ENCODE measurements at regions not wholly inside any gene's neighbourhood (a gene's known extent, or its start where the extent isn't known, plus 50 kb on each side); places are given as distances from the start of the nearest gene placed in this dataset.

DNA sequence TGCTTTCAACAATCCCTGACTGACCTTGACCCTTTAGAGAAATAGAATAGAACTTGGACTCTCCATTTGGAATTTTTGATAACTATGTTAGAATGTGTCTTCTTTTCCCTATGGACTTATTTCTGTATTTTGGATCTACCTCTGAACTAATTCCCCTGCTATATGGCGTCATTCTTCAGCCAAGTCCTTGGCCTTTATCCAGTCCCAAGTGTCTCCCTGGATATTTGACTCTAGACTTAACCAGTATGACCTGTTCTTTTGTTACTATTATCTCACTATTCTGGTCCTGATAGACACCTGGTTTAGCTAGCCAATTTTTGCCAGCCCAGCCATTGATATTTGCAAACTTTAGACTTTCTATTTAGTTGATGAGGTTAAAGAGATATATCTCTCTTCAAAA, 186.8 kb downstream of the KCNS3 start:
- no peaks in the 10 kb centered on the region for H3K9me3 ChIP-seq (ENCODE audit: insufficient read depth, low read length)
- no peak overlapping the region for H3K4me2 ChIP-seq (ENCODE audit: low read depth, low read length, poor library complexity, severe bottlenecking)

DNA sequence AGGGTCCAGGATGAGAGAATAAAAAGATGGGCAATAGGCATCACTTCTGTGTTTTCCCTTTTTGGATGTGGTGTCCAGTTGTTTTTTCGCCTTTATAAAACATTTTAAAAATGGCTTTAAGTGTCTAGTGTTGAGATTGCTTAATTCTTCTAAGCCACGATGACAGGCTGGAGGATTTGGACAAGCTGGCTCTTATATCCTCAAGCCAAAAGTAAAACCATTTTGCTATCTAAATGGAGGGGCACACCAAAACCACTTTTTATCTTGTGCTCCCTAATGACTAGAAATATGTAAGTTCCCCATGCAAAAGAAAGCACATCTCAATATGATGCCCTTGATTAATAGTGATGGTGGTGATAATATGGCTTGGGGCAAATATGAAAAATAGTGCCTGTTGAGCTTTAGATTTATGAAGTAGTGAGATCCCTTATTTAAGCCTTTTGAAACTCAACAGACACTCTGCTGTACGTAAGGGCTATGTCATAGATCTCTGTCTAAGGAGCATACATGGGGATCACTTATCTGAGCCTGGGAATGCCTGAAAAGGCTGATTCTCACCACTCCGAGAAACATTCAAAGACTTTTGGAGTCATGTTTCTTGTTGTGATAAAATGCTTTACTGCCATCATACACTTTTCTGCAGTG, 185.5 kb downstream of the KCNS3 start:
- Histone ChIP-seq H3K9me3 (ENCODE audit: insufficient read depth, low read length) (no peaks in the 10 kb centered on the region), H3K9me2 (replicated peaks; ENCODE audit: insufficient read depth, low read length) (no peaks in the 10 kb centered on the region)

More for the DNA sequence above, 186.8 kb downstream of the KCNS3 start:
- Histone ChIP-seq H3K9ac (ENCODE audit: low read length) (no peak overlapping the region), H3K36me3 (ENCODE audit: low read length) (no peaks in the 10 kb centered on the region), H3K27me3 (ENCODE audit: low read length) (peaks cover 2% of the 10 kb centered on the region; the same call in 1 of the 2 replicates), H3K79me2 (ENCODE audit: insufficient read depth, low read length) (no peaks in the 10 kb centered on the region), H3K4me3 (ENCODE audit: insufficient read depth, low read length, poor library complexity, severe bottlenecking) (no peak overlapping the region), H3K9me2 (replicated peaks; ENCODE audit: insufficient read depth, low read length) (no peaks in the 10 kb centered on the region), H4K20me1 (ENCODE audit: low read depth, low read length) (no peaks in the 10 kb centered on the region), H3K27ac (ENCODE audit: low read depth, low read length) (no peak overlapping the region), H3F3A (ENCODE audit: insufficient read depth) (no peaks in the 10 kb centered on the region), H2AFZ (ENCODE audit: low read depth, low read length, severe bottlenecking) (no peak overlapping the region)
- TF ChIP-seq, protein P1, sequence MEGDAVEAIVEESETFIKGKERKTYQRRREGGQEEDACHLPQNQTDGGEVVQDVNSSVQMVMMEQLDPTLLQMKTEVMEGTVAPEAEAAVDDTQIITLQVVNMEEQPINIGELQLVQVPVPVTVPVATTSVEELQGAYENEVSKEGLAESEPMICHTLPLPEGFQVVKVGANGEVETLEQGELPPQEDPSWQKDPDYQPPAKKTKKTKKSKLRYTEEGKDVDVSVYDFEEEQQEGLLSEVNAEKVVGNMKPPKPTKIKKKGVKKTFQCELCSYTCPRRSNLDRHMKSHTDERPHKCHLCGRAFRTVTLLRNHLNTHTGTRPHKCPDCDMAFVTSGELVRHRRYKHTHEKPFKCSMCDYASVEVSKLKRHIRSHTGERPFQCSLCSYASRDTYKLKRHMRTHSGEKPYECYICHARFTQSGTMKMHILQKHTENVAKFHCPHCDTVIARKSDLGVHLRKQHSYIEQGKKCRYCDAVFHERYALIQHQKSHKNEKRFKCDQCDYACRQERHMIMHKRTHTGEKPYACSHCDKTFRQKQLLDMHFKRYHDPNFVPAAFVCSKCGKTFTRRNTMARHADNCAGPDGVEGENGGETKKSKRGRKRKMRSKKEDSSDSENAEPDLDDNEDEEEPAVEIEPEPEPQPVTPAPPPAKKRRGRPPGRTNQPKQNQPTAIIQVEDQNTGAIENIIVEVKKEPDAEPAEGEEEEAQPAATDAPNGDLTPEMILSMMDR (IDR thresholded peaks at IDR 0.05; ENCODE audit: insufficient read depth, low read length, poor library complexity, severe bottlenecking) = no peak
- TF ChIP-seq EZH2phosphoT487 (conservative IDR thresholded peaks at IDR 0.05; ENCODE audit: low read length) = no peak

DNA sequence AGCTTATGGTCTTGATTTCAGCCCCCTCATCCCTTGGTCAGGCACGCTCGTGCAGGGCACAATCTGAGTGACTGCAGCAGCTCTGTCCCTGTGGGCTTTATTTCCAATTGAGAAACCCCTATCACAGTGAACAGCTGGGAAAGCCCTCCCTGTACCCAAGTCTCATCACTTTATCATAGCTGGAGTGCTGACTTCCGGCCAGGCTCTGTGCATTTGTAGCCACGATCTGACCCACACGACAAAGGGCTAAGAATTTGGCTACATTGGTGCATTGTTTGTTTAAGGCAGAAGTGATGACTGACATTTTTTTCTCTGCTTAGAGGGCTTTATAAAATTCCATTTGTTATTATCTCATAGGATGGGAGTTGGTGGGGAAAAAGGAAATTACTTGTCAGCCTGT, 184.4 kb downstream of the KCNS3 start:
- Histone ChIP-seq H3K27ac (ENCODE audit: low read depth, low read length) (no peak overlapping the region), H3K9me3 (ENCODE audit: insufficient read depth, low read length) (no peaks in the 10 kb centered on the region), H3K27me3 (ENCODE audit: low read length) (0 out of 2 replicates have a peak, but pooled peaks cover 2% of the 10 kb centered on the region), H3K4me3 (ENCODE audit: insufficient read depth, low read length, poor library complexity, severe bottlenecking) (no peak overlapping the region), H3K36me3 (ENCODE audit: low read length) (no peaks in the 10 kb centered on the region), H2AFZ (ENCODE audit: low read depth, low read length, severe bottlenecking) (no peak overlapping the region), H3K9me2 (replicated peaks; ENCODE audit: insufficient read depth, low read length) (no peaks in the 10 kb centered on the region), H3K79me2 (ENCODE audit: insufficient read depth, low read length) (no peaks in the 10 kb centered on the region), H3K4me2 (ENCODE audit: low read depth, low read length, poor library complexity, severe bottlenecking) (no peak overlapping the region), H4K20me1 (ENCODE audit: low read depth, low read length) (no peaks in the 10 kb centered on the region), H3K9ac (ENCODE audit: low read length) (no peak overlapping the region), H3F3A (ENCODE audit: insufficient read depth) (no peaks in the 10 kb centered on the region)
- no peak for TF ChIP-seq EZH2phosphoT487 (conservative IDR thresholded peaks at IDR 0.05; ENCODE audit: low read length)
- TF ChIP-seq, protein P1 (IDR thresholded peaks at IDR 0.05; ENCODE audit: insufficient read depth, low read length, poor library complexity, severe bottlenecking) = no peak

More for the DNA sequence above, 185.5 kb downstream of the KCNS3 start:
- no peaks in the 10 kb centered on the region for H3K79me2 ChIP-seq (ENCODE audit: insufficient read depth, low read length)
- H3K4me3 ChIP-seq (ENCODE audit: insufficient read depth, low read length, poor library complexity, severe bottlenecking) = no peak overlapping the region
- H3K4me2 ChIP-seq (ENCODE audit: low read depth, low read length, poor library complexity, severe bottlenecking) = no peak overlapping the region
- 0 out of 2 replicates have a peak, but pooled peaks cover 2% of the 10 kb centered on the region for H3K27me3 ChIP-seq (ENCODE audit: low read length)
- TF ChIP-seq, protein P1 (IDR thresholded peaks at IDR 0.05; ENCODE audit: insufficient read depth, low read length, poor library complexity, severe bottlenecking) = no peak
- no peak for TF ChIP-seq EZH2phosphoT487 (conservative IDR thresholded peaks at IDR 0.05; ENCODE audit: low read length)
- no peak overlapping the region for H3K27ac ChIP-seq (ENCODE audit: low read depth, low read length)
- no peaks in the 10 kb centered on the region for H3K36me3 ChIP-seq (ENCODE audit: low read length)
- no peaks in the 10 kb centered on the region for H3F3A ChIP-seq (ENCODE audit: insufficient read depth)
- no peaks in the 10 kb centered on the region for H4K20me1 ChIP-seq (ENCODE audit: low read depth, low read length)
- no peak overlapping the region for H3K9ac ChIP-seq (ENCODE audit: low read length)
- no peak overlapping the region for H2AFZ ChIP-seq (ENCODE audit: low read depth, low read length, severe bottlenecking)
